ENCODE measurements at regions not wholly inside any gene's neighbourhood (a gene's known extent, or its start where the extent isn't known, plus 50 kb on each side); places are given as distances from the start of the nearest gene placed in this dataset.

- TF ChIP-seq CTCF (IDR thresholded peaks at IDR 0.05; ENCODE audit: low read depth, low read length) (no peak), POLR2A (IDR thresholded peaks at IDR 0.05; ENCODE audit: extremely low read depth, insufficient read length) (no peak), MAX (IDR thresholded peaks at IDR 0.05; ENCODE audit: low read depth, low read length) (no peak)
Observed at GRCh38 chr12:17550011-17550410, 540.0 kb downstream of the RERGL start.

All from NB4 (cell line).